ENCODE measurements at regions not wholly inside any gene's neighbourhood (a gene's known extent, or its start where the extent isn't known, plus 50 kb on each side); places are given as distances from the start of the nearest gene placed in this dataset.

GRCh38 chr3:21328711-21329390 is 422.2 kb downstream of the ZNF385D start:
- H3K9me3 Mint-ChIP-seq = peaks cover 6% of the 10 kb centered on the region
- ChIA-PET POLR2A (no interaction called here), CTCF (no interaction called here)
- Histone ChIP-seq H3K4me1 (ENCODE audit: insufficient read depth, low read length) (no peaks in the 10 kb centered on the region), H3K36me3 (ENCODE audit: insufficient read depth, low read length) (no peaks in the 10 kb centered on the region), H3K4me3 (ENCODE audit: low read length) (no peak overlapping the region), H3K27me3 (ENCODE audit: control insufficient read depth in 1 of 2, insufficient read depth in 2 of 2, low read length in 2 of 2) (no peaks in the 10 kb centered on the region), H3K27ac (ENCODE audit: low read depth in 1 of 2, low read length in 2 of 2) (no peak overlapping the region), H3K9me3 (ENCODE audit: control insufficient read depth in 1 of 2, insufficient read depth in 1 of 2, low read length in 2 of 2) (peaks cover 0 to 3% of the 10 kb centered on the region in 2 experiments)
- intact Hi-C loops (cut with DNase I, micrococcal nuclease) = no loop called here
- H3K27me3 Mint-ChIP-seq = no peaks in the 10 kb centered on the region
- no peak for DNase-seq
- TF ChIP-seq CTCF (IDR thresholded peaks at IDR 0.05) = no peak
- no peaks in the 10 kb centered on the region for H3K36me3 Mint-ChIP-seq (ENCODE audit: low read depth)
- H3K4me3 Mint-ChIP-seq = no peak overlapping the region
- peaks cover 12% of the 10 kb centered on the region for H3K4me1 Mint-ChIP-seq (ENCODE audit: low read depth)
- ATAC-seq (ENCODE audit: poor library complexity) = no peak
- no peak overlapping the region for H3K27ac Mint-ChIP-seq

GRCh38 chr3:21326704-21327475 is 424.1 kb downstream of the ZNF385D start:
- CTCF ChIA-PET = no interaction called here
- ATAC-seq (ENCODE audit: poor library complexity) (no peak), DNase-seq (no peak)
- no peak for TF ChIP-seq CTCF (IDR thresholded peaks at IDR 0.05)
- Histone ChIP-seq H3K4me1 (ENCODE audit: insufficient read depth, low read length) (no peaks in the 10 kb centered on the region), H3K4me3 (ENCODE audit: low read length) (no peak overlapping the region), H3K36me3 (ENCODE audit: insufficient read depth, low read length) (no peaks in the 10 kb centered on the region), H3K9me3 (ENCODE audit: control insufficient read depth in 1 of 2, insufficient read depth in 1 of 2, low read length in 2 of 2) (peaks cover 0 to 3% of the 10 kb centered on the region in 2 experiments), H3K27me3 (ENCODE audit: control insufficient read depth in 1 of 2, insufficient read depth in 2 of 2, low read length in 2 of 2) (no peaks in the 10 kb centered on the region), H3K27ac (ENCODE audit: low read depth in 1 of 2, low read length in 2 of 2) (no peak overlapping the region)
- H3K27me3 Mint-ChIP-seq = no peaks in the 10 kb centered on the region
- no peak overlapping the region for H3K4me3 Mint-ChIP-seq
- POLR2A ChIA-PET = no interaction called here
- H3K27ac Mint-ChIP-seq = no peak overlapping the region
- intact Hi-C loops (cut with DNase I, micrococcal nuclease) = no loop called here
- no peaks in the 10 kb centered on the region for H3K36me3 Mint-ChIP-seq (ENCODE audit: low read depth)
- peaks cover 12% of the 10 kb centered on the region for H3K4me1 Mint-ChIP-seq (ENCODE audit: low read depth)
- H3K9me3 Mint-ChIP-seq = peaks cover 6% of the 10 kb centered on the region

- Histone ChIP-seq H3K27ac (ENCODE audit: low read depth in 1 of 2, low read length in 2 of 2) (no peak overlapping the region), H3K4me3 (ENCODE audit: low read length) (no peak overlapping the region), H3K27me3 (ENCODE audit: control insufficient read depth in 1 of 2, insufficient read depth in 2 of 2, low read length in 2 of 2) (no peaks in the 10 kb centered on the region), H3K9me3 (ENCODE audit: control insufficient read depth in 1 of 2, insufficient read depth in 1 of 2, low read length in 2 of 2) (peaks cover 0 to 7% of the 10 kb centered on the region in 2 experiments), H3K4me1 (ENCODE audit: insufficient read depth, low read length) (no peaks in the 10 kb centered on the region), H3K36me3 (ENCODE audit: insufficient read depth, low read length) (no peaks in the 10 kb centered on the region)
- H3K9me3 Mint-ChIP-seq = peaks cover 9% of the 10 kb centered on the region
- intact Hi-C loops (cut with DNase I, micrococcal nuclease) = no loop called here
- ATAC-seq (ENCODE audit: poor library complexity) = no peak
- no peak for DNase-seq
- ChIA-PET POLR2A (no interaction called here), CTCF (no interaction called here)
- H3K27ac Mint-ChIP-seq = no peak overlapping the region
- H3K4me3 Mint-ChIP-seq = no peak overlapping the region
- H3K27me3 Mint-ChIP-seq = no peaks in the 10 kb centered on the region
- no peak for TF ChIP-seq CTCF (IDR thresholded peaks at IDR 0.05)
- H3K4me1 Mint-ChIP-seq (ENCODE audit: low read depth) = no peaks in the 10 kb centered on the region
- H3K36me3 Mint-ChIP-seq (ENCODE audit: low read depth) = no peaks in the 10 kb centered on the region
Measured at GRCh38 chr3:21314688-21315087, 436.3 kb downstream of the ZNF385D start.
